CD4-positive, alpha-beta memory T cell (primary cell): ENCODE measurements at regions not wholly inside any gene's neighbourhood (a gene's known extent, or its start where the extent isn't known, plus 50 kb on each side); places are given as distances from the start of the nearest gene placed in this dataset.

Experiments
- CTCF ChIA-PET: fragments of 350-600 bp; sonication (Branson Sonifier 250); formaldehyde crosslinking; loops from one replicate; lab custom pipeline; 2021; ENCODE audit warnings: inconsistent platforms; ENCODE audit not compliant: partially characterized antibody; lab: Charles Lee
- POLR2A ChIA-PET: fragments of 350-600 bp; sonication (Branson Sonifier 250); formaldehyde crosslinking; loops from one replicate; lab custom pipeline; 2021; ENCODE audit not compliant: partially characterized antibody; lab: Charles Lee
- DNase-seq, 5 donors: peaks; one replicate each; pipeline versions ENCODE4 v3.0.0 to v3.0.0-alpha.2; 2020 to 2022; ENCODE audit warnings: mixed read lengths in 1 of 5
- H3K27ac ChIP-seq: one replicate; pipeline ENCODE4 v1.7.0; 2013; ENCODE audit warnings: low read depth, low read length
- H3K27me3 ChIP-seq: 2 replicates; pipeline ENCODE4 v1.7.0; 2013; ENCODE audit warnings: mild to moderate bottlenecking, low read length, moderate library complexity; ENCODE audit not compliant: insufficient read depth
- H3K36me3 ChIP-seq: 2 replicates; pipeline ENCODE4 v1.7.0; 2013; ENCODE audit warnings: mild to moderate bottlenecking, low read length, moderate library complexity; ENCODE audit not compliant: insufficient read depth
- H3K4me1 ChIP-seq: 2 replicates; pipeline ENCODE4 v1.7.0; 2013; ENCODE audit warnings: mild to moderate bottlenecking, low read length, moderate library complexity; ENCODE audit not compliant: insufficient read depth
- H3K4me3 ChIP-seq, 2 donors: one replicate each; pipeline ENCODE4 v1.7.0; 2013; ENCODE audit warnings: low read length in 2 of 2, mild to moderate bottlenecking in 1 of 2
- H3K9me3 ChIP-seq, 2 donors: one replicate each; pipeline ENCODE4 v1.7.0; 2013; ENCODE audit warnings: low read length in 2 of 2, control low read depth in 1 of 2; ENCODE audit not compliant: control insufficient read depth in 1 of 2
- H3K27ac Mint-ChIP-seq, 7 donors: one replicate each; pipeline ENCODE4 v1.8.0; 2020 to 2021; ENCODE audit warnings: mixed read lengths in 7 of 7, mild to moderate bottlenecking in 6 of 7, inconsistent platforms in 3 of 7, moderate library complexity in 3 of 7
- H3K27me3 Mint-ChIP-seq, 2 donors: one replicate each; pipeline ENCODE4 v1.8.0; 2020 to 2021; ENCODE audit warnings: mixed read lengths in 2 of 2
- H3K36me3 Mint-ChIP-seq, 2 donors: one replicate each; pipeline ENCODE4 v1.8.0; 2020 to 2021; ENCODE audit warnings: mixed read lengths in 2 of 2, inconsistent platforms in 1 of 2, mild to moderate bottlenecking in 1 of 2
- H3K4me1 Mint-ChIP-seq, 4 donors: one replicate each; pipeline ENCODE4 v1.8.0; 2020 to 2021; ENCODE audit warnings: mixed read lengths in 4 of 4, mild to moderate bottlenecking in 1 of 4
- H3K4me3 Mint-ChIP-seq, 8 donors: one replicate each; pipeline ENCODE4 v1.8.0; 2020 to 2021; ENCODE audit warnings: mixed read lengths in 8 of 8, mild to moderate bottlenecking in 7 of 8, moderate library complexity in 6 of 8, inconsistent platforms in 3 of 8
- H3K9me3 Mint-ChIP-seq, 8 donors: one replicate each; pipeline ENCODE4 v1.8.0; 2020 to 2021; ENCODE audit warnings: mixed read lengths in 8 of 8, mild to moderate bottlenecking in 5 of 8, inconsistent platforms in 3 of 8, moderate library complexity in 1 of 8
- intact Hi-C: fragments of 100-400 bp; cut with micrococcal nuclease; formaldehyde crosslinking; loops from one replicate; pipeline ENCODE4 v1.15.1; 2023

GRCh38 chr12:110794623-110795280 lies 52.0 kb upstream of the CCDC63 start:
- no peaks in the 10 kb centered on the region for H3K27me3 Mint-ChIP-seq
- Histone ChIP-seq H3K4me3 (no peak overlapping the region), H3K36me3 (no peaks in the 10 kb centered on the region), H3K9me3 (no peaks in the 10 kb centered on the region), H3K27me3 (no peaks in the 10 kb centered on the region), H3K27ac (no peak overlapping the region), H3K4me1 (no peaks in the 10 kb centered on the region)
- peaks cover 0 to 7% (median under 1%) of the 10 kb centered on the region in 8 donors for H3K9me3 Mint-ChIP-seq
- no peaks in the 10 kb centered on the region for H3K36me3 Mint-ChIP-seq
- peaks cover 0 to 2% (median 0%) of the 10 kb centered on the region in 4 donors for H3K4me1 Mint-ChIP-seq
- CTCF ChIA-PET: no interaction called here
- DNase-seq: no peak
- POLR2A ChIA-PET: no interaction called here
- no peak overlapping the region for H3K4me3 Mint-ChIP-seq
- intact Hi-C loops: no loop called here
- peak overlapping the region in 2 of 7 donors; percentile 17 to 32 for H3K27ac Mint-ChIP-seq

- H3K4me3 Mint-ChIP-seq: no peak overlapping the region
- H3K4me1 Mint-ChIP-seq: peaks cover 0 to 2% (median 0%) of the 10 kb centered on the region in 4 donors
- CTCF ChIA-PET: no interaction called here
- intact Hi-C loops: no loop called here
- POLR2A ChIA-PET: no interaction called here
- no peak overlapping the region for H3K27ac Mint-ChIP-seq
- no peaks in the 10 kb centered on the region for H3K27me3 Mint-ChIP-seq
- no peak overlapping the region for H3K27ac ChIP-seq
- H3K4me3 ChIP-seq: no peak overlapping the region
- H3K9me3 ChIP-seq: no peaks in the 10 kb centered on the region
- DNase-seq: no peak
- H3K36me3 Mint-ChIP-seq: no peaks in the 10 kb centered on the region
- H3K36me3 ChIP-seq: no peaks in the 10 kb centered on the region
- H3K27me3 ChIP-seq: no peaks in the 10 kb centered on the region
- peaks cover 0 to 19% (median 11%) of the 10 kb centered on the region in 8 donors for H3K9me3 Mint-ChIP-seq
- H3K4me1 ChIP-seq: no peaks in the 10 kb centered on the region
These were observed 49.8 kb upstream of the CCDC63 start for GRCh38 chr12:110796952-110797351.
